Esophagus squamous epithelium (tissue), 4 donors: ENCODE measurements at regions not wholly inside any gene's neighbourhood (a gene's known extent, or its start where the extent isn't known, plus 50 kb on each side); places are given as distances from the start of the nearest gene placed in this dataset.

Source experiments
- CTCF ChIP-seq, 6 experiments: fragments of 450-650 bp in 4 of 6; fragments of 200-600 bp in 2 of 6; sonication (generic) in 2 of 6; IDR thresholded peaks; one replicate each; pipeline ENCODE4 v1.5.1; 2016 to 2019; ENCODE audit warnings: antibody characterized with exemption in 6 of 6, mild to moderate bottlenecking in 4 of 6, moderate library complexity in 4 of 6
- POLR2A ChIP-seq, 4 donors: fragments of 450-650 bp; IDR thresholded peaks; one replicate each; pipeline ENCODE4 v1.6.1; 2017; ENCODE audit warnings: antibody characterized with exemption in 4 of 4, mild to moderate bottlenecking in 4 of 4, moderate library complexity in 3 of 4

GRCh38 chr2:129716781-129717559 lies 262.5 kb upstream of the RAB6C start:
- TF ChIP-seq POLR2A (IDR thresholded peaks at IDR 0.05) (no peak), CTCF (IDR thresholded peaks at IDR 0.05) (no peak)
